Glutamatergic neuron (in vitro differentiated cells): ENCODE measurements at regions not wholly inside any gene's neighbourhood (a gene's known extent, or its start where the extent isn't known, plus 50 kb on each side); places are given as distances from the start of the nearest gene placed in this dataset.

Experiments
- DNase-seq: peaks from one replicate; pipeline ENCODE4 v3.0.0; 2022
- H3K27ac Mint-ChIP-seq: one replicate; pipeline ENCODE4 v1.8.0; 2020; ENCODE audit warnings: mild to moderate bottlenecking, mixed read lengths, inconsistent platforms; ENCODE audit not compliant: unreplicated experiment
- H3K27me3 Mint-ChIP-seq: one replicate; pipeline ENCODE4 v1.8.0; 2020; ENCODE audit warnings: mild to moderate bottlenecking, moderate library complexity, mixed read lengths, inconsistent platforms; ENCODE audit not compliant: unreplicated experiment
- H3K36me3 Mint-ChIP-seq: one replicate; pipeline ENCODE4 v1.8.0; 2020; ENCODE audit warnings: mild to moderate bottlenecking, mixed read lengths, inconsistent platforms; ENCODE audit not compliant: unreplicated experiment
- H3K4me1 Mint-ChIP-seq: one replicate; pipeline ENCODE4 v1.8.0; 2020; ENCODE audit warnings: mild to moderate bottlenecking, low read depth, mixed read lengths, inconsistent platforms; ENCODE audit not compliant: unreplicated experiment
- H3K4me3 Mint-ChIP-seq: one replicate; pipeline ENCODE4 v1.8.0; 2020; ENCODE audit warnings: mild to moderate bottlenecking, mixed read lengths, inconsistent platforms; ENCODE audit not compliant: unreplicated experiment
- H3K9me3 Mint-ChIP-seq: one replicate; pipeline ENCODE4 v1.8.0; 2020; ENCODE audit warnings: mild to moderate bottlenecking, moderate library complexity, mixed read lengths, inconsistent platforms; ENCODE audit not compliant: unreplicated experiment
- CTCF ChIP-seq: fragments of 200-600 bp; sonication (generic); IDR thresholded peaks from one replicate; pipeline ENCODE4 v1.5.0; 2021; ENCODE audit not compliant: partially characterized antibody, unreplicated experiment

- peaks cover 9% of the 10 kb centered on the region for H3K4me1 Mint-ChIP-seq
- no peak overlapping the region for H3K27ac Mint-ChIP-seq
- H3K36me3 Mint-ChIP-seq: no peaks in the 10 kb centered on the region
- DNase-seq: no peak
- H3K9me3 Mint-ChIP-seq: no peaks in the 10 kb centered on the region
- no peak for TF ChIP-seq CTCF
- H3K27me3 Mint-ChIP-seq: no peaks in the 10 kb centered on the region
- H3K4me3 Mint-ChIP-seq: no peak overlapping the region
Observed at GRCh38 chr7:86949779-86950260, 109.6 kb downstream of the ELAPOR2 start.

- no peak for TF ChIP-seq CTCF
- DNase-seq: peak; percentile 18
Observed at GRCh38 chr7:86949052-86949778, 110.2 kb downstream of the ELAPOR2 start.

DNA sequence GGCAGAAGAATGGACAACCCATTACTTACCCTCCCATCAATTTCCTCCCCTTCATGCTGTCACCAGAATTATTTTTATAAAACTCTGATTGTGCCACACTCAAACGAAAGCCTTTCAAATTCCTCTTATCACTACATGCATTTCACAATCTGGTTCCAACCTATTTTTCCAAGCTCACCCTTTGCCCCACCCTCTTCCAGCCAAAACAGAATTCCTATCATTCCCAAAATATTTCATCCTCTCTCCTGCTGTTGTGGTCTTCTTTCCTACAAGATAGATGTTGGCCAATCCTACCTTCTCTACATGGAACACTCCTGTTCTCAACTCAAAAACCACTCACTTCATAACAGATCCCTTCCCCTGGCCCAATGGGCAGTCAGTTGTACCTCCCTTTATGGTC, 111.5 kb downstream of the ELAPOR2 start:
- H3K27me3 Mint-ChIP-seq: no peaks in the 10 kb centered on the region
- no peak overlapping the region for H3K4me3 Mint-ChIP-seq
- H3K27ac Mint-ChIP-seq: no peak overlapping the region
- H3K36me3 Mint-ChIP-seq: no peaks in the 10 kb centered on the region
- no peak for DNase-seq
- peaks cover 4% of the 10 kb centered on the region for H3K4me1 Mint-ChIP-seq
- no peaks in the 10 kb centered on the region for H3K9me3 Mint-ChIP-seq
- TF ChIP-seq CTCF: no peak

More at GRCh38 chr7:86949052-86949778, 110.2 kb downstream of the ELAPOR2 start:
- Mint-ChIP-seq H3K4me3 (no peak overlapping the region), H3K27ac (no peak overlapping the region), H3K27me3 (no peaks in the 10 kb centered on the region), H3K4me1 (peaks cover 8% of the 10 kb centered on the region), H3K9me3 (no peaks in the 10 kb centered on the region), H3K36me3 (no peaks in the 10 kb centered on the region)

DNA sequence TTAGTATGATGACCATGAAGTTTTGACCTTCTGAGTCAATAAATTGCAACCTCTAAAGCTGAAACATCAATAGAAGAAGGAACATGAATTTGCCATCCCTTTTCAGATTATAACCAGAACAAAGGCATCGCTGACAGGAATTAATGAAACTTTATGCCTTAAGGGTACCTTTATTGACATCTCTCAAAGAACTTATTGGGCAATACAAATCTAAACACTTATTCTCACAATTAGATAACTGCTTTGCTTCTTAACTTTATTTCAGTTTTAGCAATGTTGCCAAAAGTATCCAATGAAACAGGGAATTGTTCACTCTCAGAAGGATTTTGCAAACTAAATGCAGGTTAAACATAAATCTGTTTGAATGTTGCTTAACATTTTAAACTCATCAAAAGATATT, 116.0 kb downstream of the ELAPOR2 start:
- no peak overlapping the region for H3K4me3 Mint-ChIP-seq
- peaks cover 10% of the 10 kb centered on the region for H3K4me1 Mint-ChIP-seq
- no peaks in the 10 kb centered on the region for H3K27me3 Mint-ChIP-seq
- H3K36me3 Mint-ChIP-seq: no peaks in the 10 kb centered on the region
- TF ChIP-seq CTCF: no peak
- no peaks in the 10 kb centered on the region for H3K9me3 Mint-ChIP-seq
- no peak overlapping the region for H3K27ac Mint-ChIP-seq
- DNase-seq: no peak

DNA sequence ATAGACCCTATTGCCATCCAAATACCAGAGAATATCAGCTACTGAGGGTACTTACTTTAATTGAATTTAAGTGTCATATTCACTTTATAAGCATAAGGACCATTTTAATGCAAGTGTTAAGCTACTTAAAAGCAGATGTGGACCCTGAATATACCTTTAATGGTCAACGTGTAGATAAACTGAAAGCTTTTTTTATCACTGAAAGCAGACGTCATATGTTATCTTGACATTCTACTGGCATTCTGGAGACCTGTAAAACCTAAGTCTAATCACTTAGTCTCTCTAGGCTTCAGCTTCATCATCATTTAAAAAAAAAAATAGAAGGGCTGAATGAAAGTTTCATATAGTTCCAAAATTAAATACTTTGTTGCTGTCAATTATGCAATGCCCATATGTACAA, 116.5 kb downstream of the ELAPOR2 start:
- no peaks in the 10 kb centered on the region for H3K9me3 Mint-ChIP-seq
- no peak for DNase-seq

More for the DNA sequence above, 116.5 kb downstream of the ELAPOR2 start:
- H3K36me3 Mint-ChIP-seq: no peaks in the 10 kb centered on the region
- no peaks in the 10 kb centered on the region for H3K27me3 Mint-ChIP-seq
- no peak overlapping the region for H3K4me3 Mint-ChIP-seq
- peaks cover 7% of the 10 kb centered on the region for H3K4me1 Mint-ChIP-seq
- H3K27ac Mint-ChIP-seq: no peak overlapping the region
- TF ChIP-seq CTCF: no peak
